HCT116 (cell line): ENCODE measurements at regions not wholly inside any gene's neighbourhood (a gene's known extent, or its start where the extent isn't known, plus 50 kb on each side); places are given as distances from the start of the nearest gene placed in this dataset.

ENCODE experiments used
- ATAC-seq: fragments of 200-7000 bp; cut with Tn5 transposase; 2 replicates; pipeline ENCODE4 v1.9.1; 2020; ENCODE audit warnings: mild to moderate bottlenecking, moderate library complexity
- BruUV-seq: library from RNA; stranded (reverse); fragments of 400-500 nt; replicated peaks from 2 replicates; lab custom pipeline; 2021; lab: Mats Ljungman, UMichigan
- CTCF ChIA-PET: fragments of 300-600 bp; sonication (Branson Sonifier 250); formaldehyde crosslinking; loops from one replicate; lab custom pipeline; 2021; ENCODE audit warnings: antibody characterized with exemption; lab: Charles Lee
- POLR2A ChIA-PET: fragments of 300-600, 350-600 bp; sonication (Branson Sonifier 250); formaldehyde crosslinking; loops from one replicate; lab custom pipeline; 2021; ENCODE audit warnings: antibody characterized with exemption; lab: Charles Lee
- RAD21 ChIA-PET, 2 experiments: fragments of 300-600 bp; sonication (Branson Sonifier 250); formaldehyde crosslinking; loops; one replicate each; lab custom pipeline; 2023; ENCODE audit warnings: low total read pairs in 2 of 2; ENCODE audit not compliant: uncharacterized antibody in 2 of 2, unreplicated experiment in 2 of 2, low non-redundant PET in 1 of 2; lab: Charles Lee
- DNase-seq: peaks from one replicate; pipeline ENCODE4 v3.0.0-alpha.2; 2010; ENCODE audit warnings: low read depth, low spot score
- H2AFZ ChIP-seq: fragments of 200-600 bp; shearing (Covaris generic), sonication (generic); 2 replicates; pipeline ENCODE4 v1.6.1; 2017; ENCODE audit warnings: low read depth, mixed run types, mixed read lengths, antibody characterized with exemption, low read length; ENCODE audit not compliant: poor library complexity, severe bottlenecking
- H3K27ac ChIP-seq: 2 replicates; pipeline ENCODE4 v1.5.1; 2012; ENCODE audit warnings: low read depth, low read length
- H3K27me3 ChIP-seq: fragments of 200-600 bp; sonication (generic); 2 replicates; pipeline ENCODE4 v1.6.1; 2016; ENCODE audit warnings: mixed run types, low read length, mixed read lengths; ENCODE audit not compliant: insufficient read depth
- H3K36me3 ChIP-seq, 2 experiments: fragments of 200-500 bp in 1 of 2; fragments of 200-600 bp in 1 of 2; sonication (Bioruptor generic) in 1 of 2; sonication (generic) in 1 of 2; 2 replicates each; pipeline versions ENCODE4 v1.5.1 to v1.6.1; 2014 to 2016; ENCODE audit warnings: low read length in 2 of 2, inconsistent platforms in 1 of 2, mixed read lengths in 1 of 2, mixed run types in 1 of 2; ENCODE audit not compliant: insufficient read depth in 2 of 2, control insufficient read depth in 1 of 2
- H3K4me1 ChIP-seq, 2 experiments: fragments of 200-600 bp in 1 of 2; sonication (generic) in 1 of 2; 2 replicates each; pipeline versions ENCODE4 v1.5.1 to v1.6.1; 2012 to 2017; ENCODE audit warnings: low read length in 2 of 2, inconsistent platforms in 1 of 2, mild to moderate bottlenecking in 1 of 2, mixed read lengths in 1 of 2, mixed run types in 1 of 2, moderate library complexity in 1 of 2; ENCODE audit not compliant: insufficient read depth in 2 of 2, control insufficient read depth in 1 of 2
- H3K4me2 ChIP-seq: fragments of 200-600 bp; sonication (generic); 2 replicates; pipeline ENCODE4 v1.6.1; 2017; ENCODE audit warnings: mixed run types, low read length, mixed read lengths
- H3K4me3 ChIP-seq, 2 experiments: fragments of 200-600 bp in 1 of 2; sonication (generic) in 1 of 2; replicated peaks in 1 of 2; 2 replicates each; pipeline ENCODE4 v1.5.1; 2011 to 2016; ENCODE audit warnings: low read length in 2 of 2, control low read depth in 1 of 2, low read depth in 1 of 2, mild to moderate bottlenecking in 1 of 2, mixed read lengths in 1 of 2, mixed run types in 1 of 2
- H3K79me2 ChIP-seq: fragments of 200-600 bp; sonication (generic); 2 replicates; pipeline ENCODE4 v1.6.1; 2017; ENCODE audit warnings: mild to moderate bottlenecking, mixed run types, low read length, moderate library complexity, mixed read lengths; ENCODE audit not compliant: insufficient read depth
- H3K9ac ChIP-seq: fragments of 200-600 bp; sonication (generic); 2 replicates; pipeline ENCODE4 v1.6.1; 2016; ENCODE audit warnings: low read length, mixed read lengths
- H3K9me2 ChIP-seq: fragments of 200-600 bp; sonication (generic), shearing (Covaris generic); 2 replicates; pipeline ENCODE4 v1.6.1; 2017; ENCODE audit warnings: mixed run types, mild to moderate bottlenecking, moderate library complexity; ENCODE audit not compliant: insufficient read depth
- H3K9me3 ChIP-seq, 2 experiments: fragments of 200-500 bp in 1 of 2; fragments of 200-600 bp in 1 of 2; sonication (Bioruptor generic) in 1 of 2; sonication (generic) in 1 of 2; 2 replicates each; pipeline ENCODE4 v1.6.1; 2014 to 2017; ENCODE audit warnings: low read length in 2 of 2, mixed read lengths in 2 of 2, inconsistent platforms in 1 of 2, low read depth in 1 of 2, mild to moderate bottlenecking in 1 of 2, mixed run types in 1 of 2, moderate library complexity in 1 of 2; ENCODE audit not compliant: control insufficient read depth in 1 of 2, insufficient read depth in 1 of 2
- H4K20me1 ChIP-seq: fragments of 200-600 bp; sonication (generic), shearing (Covaris generic); 2 replicates; pipeline ENCODE4 v1.6.1; 2017; ENCODE audit warnings: mixed run types, mild to moderate bottlenecking, moderate library complexity; ENCODE audit not compliant: insufficient read depth
- CBX3 ChIP-seq: IDR thresholded peaks from 2 replicates; pipeline ENCODE4 v1.6.1; 2012; ENCODE audit warnings: low read depth
- CEBPB ChIP-seq: IDR thresholded peaks from 2 replicates; pipeline ENCODE4 v1.6.1; 2012; ENCODE audit warnings: low read depth
- EGR1 ChIP-seq: IDR thresholded peaks from 2 replicates; pipeline ENCODE4 v1.6.1; 2012; ENCODE audit warnings: low read depth
- EZH2 ChIP-seq: fragments of 200-600 bp; sonication (generic); IDR thresholded peaks from 2 replicates; pipeline ENCODE4 v1.6.1; 2017; ENCODE audit warnings: antibody characterized with exemption, mixed run types
- EZH2phosphoT487 ChIP-seq: fragments of 200-600 bp; IDR thresholded peaks from 2 replicates; pipeline ENCODE4 v1.6.1; 2018; ENCODE audit warnings: antibody characterized with exemption, borderline replicate concordance
- FOSL1 ChIP-seq: IDR thresholded peaks from 2 replicates; pipeline ENCODE4 v1.6.1; 2012; ENCODE audit warnings: low read depth
- POLR2A ChIP-seq: IDR thresholded peaks from 2 replicates; pipeline ENCODE4 v1.7.0; 2011; ENCODE audit warnings: borderline replicate concordance; ENCODE audit not compliant: insufficient read depth, insufficient read length; ENCODE audit errors: extremely low read depth
- RAD21 ChIP-seq: IDR thresholded peaks from 2 replicates; pipeline ENCODE4 v1.6.1; 2012; ENCODE audit warnings: low read depth, mild to moderate bottlenecking
- SRF ChIP-seq: IDR thresholded peaks from 2 replicates; pipeline ENCODE4 v1.6.1; 2012; ENCODE audit warnings: low read depth
- YY1 ChIP-seq: IDR thresholded peaks from 2 replicates; pipeline ENCODE4 v1.6.1; 2011; ENCODE audit warnings: low read length, low read depth, moderate library complexity, mild to moderate bottlenecking; ENCODE audit not compliant: insufficient replicate concordance; ENCODE audit errors: extremely low read depth
- ZFX ChIP-seq: fragments of 450-650 bp; IDR thresholded peaks from 2 replicates; pipeline ENCODE4 v1.6.1; 2017
- intact Hi-C: fragments of 100-400 bp; cut with micrococcal nuclease; formaldehyde crosslinking; loops from 2 replicates; pipeline ENCODE4 v1.10.0; 2022
- TF ChIP-seq, protein P1 (sequence below), 3 experiments: fragments of 200-600 bp in 1 of 3; sonication (generic) in 1 of 3; IDR thresholded peaks in 2 of 3; conservative IDR thresholded peaks in 1 of 3; 2 replicates each; pipeline ENCODE4 v1.5.1; 2012 to 2017; ENCODE audit warnings: low read depth in 2 of 3, low read length in 2 of 3, antibody characterized with exemption in 1 of 3, borderline replicate concordance in 1 of 3, control low read depth in 1 of 3, mild to moderate bottlenecking in 1 of 3, mixed read lengths in 1 of 3, mixed run types in 1 of 3, moderate library complexity in 1 of 3; ENCODE audit not compliant: insufficient read depth in 1 of 3
- TF ChIP-seq, protein P2 (sequence below): IDR thresholded peaks from 2 replicates; pipeline ENCODE4 v1.6.1; 2011; ENCODE audit warnings: mild to moderate bottlenecking, low read length, moderate library complexity; ENCODE audit not compliant: insufficient replicate concordance; ENCODE audit errors: extremely low read depth
- TF ChIP-seq, protein P3 (sequence below): IDR thresholded peaks from 2 replicates; pipeline ENCODE4 v1.6.1; 2012; ENCODE audit warnings: low read depth

DNA sequence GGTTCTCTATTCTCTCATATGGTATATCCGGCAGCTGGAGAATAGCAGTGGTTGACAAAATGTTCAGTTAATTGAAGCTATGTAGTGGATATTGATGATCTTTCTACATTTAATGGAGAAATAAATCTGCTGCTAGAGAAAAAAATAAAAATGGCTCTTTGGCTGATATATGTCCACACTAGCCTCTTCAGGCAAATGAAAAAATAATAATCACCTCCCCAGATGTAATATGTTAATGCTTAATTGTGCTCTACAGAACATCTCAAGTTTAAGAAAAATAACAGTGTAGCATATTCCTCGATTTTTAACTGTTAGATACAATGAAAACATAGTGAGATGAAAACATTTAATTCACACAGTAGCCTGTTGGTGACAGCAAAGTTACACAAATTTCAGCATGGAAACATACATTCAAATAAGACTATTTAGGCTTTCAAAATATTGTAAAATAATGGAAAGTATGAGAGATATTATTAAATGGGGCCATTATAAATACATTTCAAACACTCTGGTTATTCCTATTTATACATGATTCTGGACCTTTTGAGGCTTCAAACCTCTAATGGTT lies 543.0 kb downstream of the MAT2B start:
- intact Hi-C loops, result no loop called here
- Histone ChIP-seq H3K9me2 (no peaks in the 10 kb centered on the region), H2AFZ (no peak overlapping the region), H3K9ac (no peak overlapping the region), H3K9me3 (peaks cover 0 to 8% of the 10 kb centered on the region in 2 experiments; a peak in 2 of 4 replicates), H3K4me1 (no peaks in the 10 kb centered on the region), H3K4me2 (no peak overlapping the region), H3K36me3 (no peaks in the 10 kb centered on the region), H3K79me2 (no peaks in the 10 kb centered on the region), H3K4me3 (no peak overlapping the region), H3K27me3 (no peaks in the 10 kb centered on the region), H4K20me1 (no peaks in the 10 kb centered on the region), H3K27ac (no peak overlapping the region)
- ChIA-PET POLR2A (no interaction called here), RAD21 (no interaction called here), CTCF (no interaction called here)
- no peak for ATAC-seq
- DNase-seq, result no peak
- no TSS peak for BruUV-seq
- no peak for TF ChIP-seq ZFX
- no peak for TF ChIP-seq EGR1
- TF ChIP-seq, protein P1, sequence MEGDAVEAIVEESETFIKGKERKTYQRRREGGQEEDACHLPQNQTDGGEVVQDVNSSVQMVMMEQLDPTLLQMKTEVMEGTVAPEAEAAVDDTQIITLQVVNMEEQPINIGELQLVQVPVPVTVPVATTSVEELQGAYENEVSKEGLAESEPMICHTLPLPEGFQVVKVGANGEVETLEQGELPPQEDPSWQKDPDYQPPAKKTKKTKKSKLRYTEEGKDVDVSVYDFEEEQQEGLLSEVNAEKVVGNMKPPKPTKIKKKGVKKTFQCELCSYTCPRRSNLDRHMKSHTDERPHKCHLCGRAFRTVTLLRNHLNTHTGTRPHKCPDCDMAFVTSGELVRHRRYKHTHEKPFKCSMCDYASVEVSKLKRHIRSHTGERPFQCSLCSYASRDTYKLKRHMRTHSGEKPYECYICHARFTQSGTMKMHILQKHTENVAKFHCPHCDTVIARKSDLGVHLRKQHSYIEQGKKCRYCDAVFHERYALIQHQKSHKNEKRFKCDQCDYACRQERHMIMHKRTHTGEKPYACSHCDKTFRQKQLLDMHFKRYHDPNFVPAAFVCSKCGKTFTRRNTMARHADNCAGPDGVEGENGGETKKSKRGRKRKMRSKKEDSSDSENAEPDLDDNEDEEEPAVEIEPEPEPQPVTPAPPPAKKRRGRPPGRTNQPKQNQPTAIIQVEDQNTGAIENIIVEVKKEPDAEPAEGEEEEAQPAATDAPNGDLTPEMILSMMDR (IDR thresholded peaks at IDR 0.05 in 2 of 3, conservative IDR thresholded peaks at IDR 0.05 in 1 of 3; ENCODE audit: borderline replicate concordance in 1 of 3, insufficient read depth in 1 of 3, low read depth in 2 of 3, low read length in 2 of 3), result no peak
- TF ChIP-seq POLR2A, result no peak
- TF ChIP-seq, protein P2, sequence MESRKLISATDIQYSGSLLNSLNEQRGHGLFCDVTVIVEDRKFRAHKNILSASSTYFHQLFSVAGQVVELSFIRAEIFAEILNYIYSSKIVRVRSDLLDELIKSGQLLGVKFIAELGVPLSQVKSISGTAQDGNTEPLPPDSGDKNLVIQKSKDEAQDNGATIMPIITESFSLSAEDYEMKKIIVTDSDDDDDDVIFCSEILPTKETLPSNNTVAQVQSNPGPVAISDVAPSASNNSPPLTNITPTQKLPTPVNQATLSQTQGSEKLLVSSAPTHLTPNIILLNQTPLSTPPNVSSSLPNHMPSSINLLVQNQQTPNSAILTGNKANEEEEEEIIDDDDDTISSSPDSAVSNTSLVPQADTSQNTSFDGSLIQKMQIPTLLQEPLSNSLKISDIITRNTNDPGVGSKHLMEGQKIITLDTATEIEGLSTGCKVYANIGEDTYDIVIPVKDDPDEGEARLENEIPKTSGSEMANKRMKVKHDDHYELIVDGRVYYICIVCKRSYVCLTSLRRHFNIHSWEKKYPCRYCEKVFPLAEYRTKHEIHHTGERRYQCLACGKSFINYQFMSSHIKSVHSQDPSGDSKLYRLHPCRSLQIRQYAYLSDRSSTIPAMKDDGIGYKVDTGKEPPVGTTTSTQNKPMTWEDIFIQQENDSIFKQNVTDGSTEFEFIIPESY, result no peak
- no peak for TF ChIP-seq CBX3
- TF ChIP-seq EZH2, result no peak
- TF ChIP-seq YY1, result no peak
- TF ChIP-seq, protein P3, sequence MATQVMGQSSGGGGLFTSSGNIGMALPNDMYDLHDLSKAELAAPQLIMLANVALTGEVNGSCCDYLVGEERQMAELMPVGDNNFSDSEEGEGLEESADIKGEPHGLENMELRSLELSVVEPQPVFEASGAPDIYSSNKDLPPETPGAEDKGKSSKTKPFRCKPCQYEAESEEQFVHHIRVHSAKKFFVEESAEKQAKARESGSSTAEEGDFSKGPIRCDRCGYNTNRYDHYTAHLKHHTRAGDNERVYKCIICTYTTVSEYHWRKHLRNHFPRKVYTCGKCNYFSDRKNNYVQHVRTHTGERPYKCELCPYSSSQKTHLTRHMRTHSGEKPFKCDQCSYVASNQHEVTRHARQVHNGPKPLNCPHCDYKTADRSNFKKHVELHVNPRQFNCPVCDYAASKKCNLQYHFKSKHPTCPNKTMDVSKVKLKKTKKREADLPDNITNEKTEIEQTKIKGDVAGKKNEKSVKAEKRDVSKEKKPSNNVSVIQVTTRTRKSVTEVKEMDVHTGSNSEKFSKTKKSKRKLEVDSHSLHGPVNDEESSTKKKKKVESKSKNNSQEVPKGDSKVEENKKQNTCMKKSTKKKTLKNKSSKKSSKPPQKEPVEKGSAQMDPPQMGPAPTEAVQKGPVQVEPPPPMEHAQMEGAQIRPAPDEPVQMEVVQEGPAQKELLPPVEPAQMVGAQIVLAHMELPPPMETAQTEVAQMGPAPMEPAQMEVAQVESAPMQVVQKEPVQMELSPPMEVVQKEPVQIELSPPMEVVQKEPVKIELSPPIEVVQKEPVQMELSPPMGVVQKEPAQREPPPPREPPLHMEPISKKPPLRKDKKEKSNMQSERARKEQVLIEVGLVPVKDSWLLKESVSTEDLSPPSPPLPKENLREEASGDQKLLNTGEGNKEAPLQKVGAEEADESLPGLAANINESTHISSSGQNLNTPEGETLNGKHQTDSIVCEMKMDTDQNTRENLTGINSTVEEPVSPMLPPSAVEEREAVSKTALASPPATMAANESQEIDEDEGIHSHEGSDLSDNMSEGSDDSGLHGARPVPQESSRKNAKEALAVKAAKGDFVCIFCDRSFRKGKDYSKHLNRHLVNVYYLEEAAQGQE, result no peak
- no peak for TF ChIP-seq SRF
- TF ChIP-seq FOSL1, result no peak
- no peak for TF ChIP-seq CEBPB
- no peak for TF ChIP-seq RAD21
- no peak for TF ChIP-seq EZH2phosphoT487
